Astrocyte of the cerebellum (primary cell): ENCODE measurements at regions not wholly inside any gene's neighbourhood (a gene's known extent, or its start where the extent isn't known, plus 50 kb on each side); places are given as distances from the start of the nearest gene placed in this dataset.

Source experiments
- DNase-seq: peaks from one replicate; pipeline ENCODE4 v3.0.0-alpha.2; 2011; ENCODE audit warnings: low read depth
- H3K4me3 ChIP-seq: 2 replicates; pipeline ENCODE4 v1.5.1; 2011; ENCODE audit warnings: mild to moderate bottlenecking, low read depth, low read length, moderate library complexity
- CTCF ChIP-seq: IDR thresholded peaks from 2 replicates; pipeline ENCODE4 v1.5.1; 2012; ENCODE audit warnings: low read length, low read depth, moderate library complexity, mild to moderate bottlenecking; ENCODE audit errors: missing control alignments
- in situ Hi-C: cut with HindIII; loops from 2 replicates; pipeline ENCODE4 v1.10.0; 2017; ENCODE audit warnings: low sequenced_read_pairs

GRCh38 chr7:47709451-47709850 lies 127.5 kb upstream of the TNS3 start:
- in situ Hi-C loops, result no loop called here
- TF ChIP-seq CTCF, result no peak
- no peak for DNase-seq
- H3K4me3 ChIP-seq, result no peak overlapping the region

GRCh38 chr7:47709051-47709450 lies 127.1 kb upstream of the TNS3 start:
- in situ Hi-C loops, result no loop called here
- no peak for TF ChIP-seq CTCF
- DNase-seq, result no peak
- no peak overlapping the region for H3K4me3 ChIP-seq

DNA sequence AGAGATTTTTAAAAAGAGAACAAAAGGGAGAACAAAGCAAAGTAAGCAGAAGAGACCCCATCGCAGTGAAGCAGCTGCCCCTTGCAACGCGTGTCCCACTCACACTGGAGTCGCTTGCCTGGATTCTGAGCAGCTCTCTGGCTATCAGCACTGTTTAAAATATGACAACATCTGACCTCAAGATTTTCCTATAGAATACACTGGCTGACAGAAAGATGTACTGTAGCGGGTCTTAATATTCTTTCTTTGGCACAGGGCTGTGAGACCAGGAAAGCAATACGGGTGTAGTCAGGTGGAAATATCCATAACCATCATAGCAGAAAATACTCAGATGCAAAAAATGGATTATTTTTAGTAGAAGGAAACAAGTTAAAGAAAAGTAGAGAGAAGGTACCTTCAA lies 125.7 kb upstream of the TNS3 start:
- DNase-seq, result no peak
- no peak overlapping the region for H3K4me3 ChIP-seq
- in situ Hi-C loops, result no loop called here
- TF ChIP-seq CTCF, result no peak

- in situ Hi-C loops, result no loop called here
- no peak for TF ChIP-seq CTCF
- no peak overlapping the region for H3K4me3 ChIP-seq
- DNase-seq, result no peak
Measured at GRCh38 chr7:47704936-47705335, 123.0 kb upstream of the TNS3 start.

GRCh38 chr7:47702080-47702479 lies 120.2 kb upstream of the TNS3 start:
- no peak for TF ChIP-seq CTCF
- no peak for DNase-seq
- H3K4me3 ChIP-seq, result no peak overlapping the region
- in situ Hi-C loops, result no loop called here

DNA sequence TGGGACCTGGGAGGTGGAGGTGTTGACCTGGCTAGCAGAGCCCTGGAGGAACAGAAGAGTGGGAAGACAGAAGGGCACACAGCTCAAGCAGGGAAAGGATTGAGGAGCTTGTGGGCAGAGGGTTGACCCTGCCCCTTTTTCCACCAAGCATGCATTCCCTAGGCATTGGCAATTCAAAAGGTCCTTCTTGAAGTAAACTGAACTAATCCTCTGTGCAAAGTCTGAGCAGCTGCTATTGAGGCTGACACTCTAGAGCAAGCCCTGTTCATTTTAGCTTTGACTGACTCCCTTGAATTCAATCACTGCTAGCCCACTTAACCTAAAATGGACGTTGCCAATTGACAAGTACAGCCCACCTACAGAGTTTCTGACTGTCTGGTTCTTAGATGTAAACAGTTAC lies 116.5 kb upstream of the TNS3 start:
- TF ChIP-seq CTCF, result no peak
- DNase-seq, result no peak
- H3K4me3 ChIP-seq, result no peak overlapping the region
- in situ Hi-C loops, result no loop called here

GRCh38 chr7:47697543-47697942 lies 115.6 kb upstream of the TNS3 start:
- no peak overlapping the region for H3K4me3 ChIP-seq
- TF ChIP-seq CTCF, result no peak
- in situ Hi-C loops, result no loop called here
- no peak for DNase-seq
